Urinary bladder (tissue), 3 donors: ENCODE measurements at regions not wholly inside any gene's neighbourhood (a gene's known extent, or its start where the extent isn't known, plus 50 kb on each side); places are given as distances from the start of the nearest gene placed in this dataset.

ENCODE experiments used
- DNase-seq: peaks from one replicate; pipeline ENCODE4 v3.0.0-alpha.2; 2015; ENCODE audit errors: extremely low spot score
- H3K27ac ChIP-seq: one replicate; pipeline ENCODE4 v1.5.1; 2013; ENCODE audit warnings: low read depth, mild to moderate bottlenecking, moderate library complexity
- H3K36me3 ChIP-seq: one replicate; pipeline ENCODE4 v1.6.1; 2013; ENCODE audit warnings: mild to moderate bottlenecking, moderate library complexity; ENCODE audit not compliant: insufficient read depth
- H3K4me1 ChIP-seq: one replicate; pipeline ENCODE4 v1.6.1; 2013; ENCODE audit warnings: mild to moderate bottlenecking, moderate library complexity; ENCODE audit not compliant: insufficient read depth
- H3K4me3 ChIP-seq: one replicate; pipeline ENCODE4 v1.5.1; 2013; ENCODE audit warnings: low read depth, low read length
- WGBS: extraction: QIAGEN DNeasy Blood & Tissue Kit; methylation state at CpG from one replicate; pipeline ENCODE4 v1.1.7; 2013; 5-methylcytosine and 5-hydroxymethylcytosine counted together
- donor health status: healthy with polysubstance abuse.
- donor health status: healthy.

DNA sequence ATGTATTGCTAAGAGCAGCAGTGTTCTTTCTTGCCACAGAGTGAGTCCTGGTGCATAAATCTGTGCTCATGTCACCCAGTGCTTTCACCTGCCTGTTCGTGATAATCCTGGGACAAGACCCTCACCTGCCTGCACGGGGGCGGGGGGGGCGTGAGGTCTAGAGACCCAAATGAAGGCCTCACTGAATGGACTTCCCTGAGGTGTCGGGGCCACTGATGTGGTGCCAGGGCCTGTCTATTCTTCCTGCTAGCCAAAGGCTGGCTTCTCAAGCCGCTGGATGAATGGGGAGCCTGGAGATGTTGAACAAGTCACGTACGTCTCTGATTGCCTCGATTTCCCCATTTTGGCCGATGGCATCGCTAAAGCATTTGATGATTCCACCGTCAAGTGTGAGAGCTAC is 118.8 kb upstream of the IRF2BP2 start:
- Histone ChIP-seq H3K4me3 (no peak overlapping the region), H3K27ac (no peak overlapping the region), H3K36me3 (no peaks in the 10 kb centered on the region), H3K4me1 (no peaks in the 10 kb centered on the region)
- DNase-seq, result no peak
- WGBS, result 96% methylated on average over 12 of the region's 12 CpGs

DNA sequence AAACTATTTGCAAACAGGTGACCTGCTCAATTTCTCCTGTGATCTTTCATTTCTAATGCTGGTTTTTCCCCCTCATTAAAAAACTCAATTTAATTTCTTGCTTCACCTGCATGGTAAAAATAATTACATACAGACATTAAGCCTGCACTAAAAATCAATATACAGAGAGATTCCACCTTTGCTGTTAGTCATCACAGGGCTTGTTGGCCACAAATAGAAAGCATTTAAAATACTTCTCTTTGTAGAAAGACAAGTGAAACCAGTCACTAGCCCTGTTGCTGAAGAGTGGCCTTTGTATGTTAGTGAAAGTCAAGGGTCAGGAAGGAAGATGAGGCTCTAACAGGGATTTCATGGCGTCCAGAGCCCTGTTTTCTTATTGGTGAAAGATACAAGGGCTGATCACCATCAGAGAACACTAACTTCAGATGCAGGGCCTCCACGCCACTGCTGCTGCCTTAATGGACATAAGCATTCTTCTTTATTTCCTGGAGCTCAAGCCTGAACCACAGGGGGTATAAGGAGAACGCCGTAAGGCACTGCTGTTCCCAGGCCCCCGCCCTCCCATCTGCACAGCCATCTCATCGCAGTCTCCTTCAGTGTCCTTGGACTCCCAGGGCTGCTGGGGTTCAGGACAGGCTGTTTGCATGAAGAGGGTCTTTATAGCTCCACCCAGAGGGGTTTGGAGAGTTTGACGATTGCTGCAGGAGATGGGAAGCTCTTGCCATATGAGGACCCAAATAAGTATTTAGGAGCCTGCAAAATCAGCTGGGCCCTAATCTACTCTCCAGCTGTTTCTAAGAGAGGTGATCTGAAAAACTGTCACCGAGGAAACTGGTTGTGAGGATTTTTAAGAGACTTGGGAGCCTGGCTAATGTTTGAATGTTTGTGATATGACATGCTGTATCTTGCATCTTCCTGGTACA is 117.3 kb upstream of the IRF2BP2 start:
- Histone ChIP-seq H3K36me3 (no peaks in the 10 kb centered on the region), H3K27ac (peak overlapping the region; percentile 72), H3K4me1 (no peaks in the 10 kb centered on the region), H3K4me3 (no peak overlapping the region)
- DNase-seq, result no peak
- WGBS, result 57% methylated on average over 8 of the region's 8 CpGs

DNA sequence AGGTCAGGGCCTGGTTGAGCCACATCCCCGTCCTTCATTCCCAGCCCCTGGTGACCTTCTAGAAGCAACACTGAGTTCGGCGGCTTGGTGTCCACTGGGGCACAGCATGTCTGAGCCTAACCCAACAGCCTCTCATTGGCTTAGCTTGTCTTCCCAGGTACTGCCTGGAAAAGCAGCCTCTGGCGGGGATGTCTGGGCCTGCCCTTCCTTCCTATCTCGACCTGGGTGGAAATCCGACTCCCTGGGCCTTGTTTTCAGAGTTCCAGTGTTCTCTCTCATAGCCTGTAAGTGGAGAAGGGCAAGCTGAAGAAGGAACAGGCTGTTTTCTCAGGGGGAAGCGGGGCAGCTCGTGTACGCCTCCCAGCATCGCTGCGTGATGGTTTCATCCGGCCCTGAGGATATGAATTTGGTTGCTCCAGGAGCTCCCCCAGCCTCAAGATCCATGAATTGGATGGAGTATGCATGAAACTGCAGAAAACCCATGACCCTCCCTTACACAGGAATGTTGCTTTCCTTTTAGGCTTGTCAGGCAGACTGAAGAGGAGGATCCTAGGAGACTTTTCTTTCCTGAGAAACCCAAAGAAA is 116.5 kb upstream of the IRF2BP2 start:
- Histone ChIP-seq H3K4me3 (no peak overlapping the region), H3K36me3 (no peaks in the 10 kb centered on the region), H3K4me1 (no peaks in the 10 kb centered on the region), H3K27ac (peak overlapping the region; percentile 72)
- 55% methylated on average over 12 of the region's 12 CpGs for WGBS
- no peak for DNase-seq

DNA sequence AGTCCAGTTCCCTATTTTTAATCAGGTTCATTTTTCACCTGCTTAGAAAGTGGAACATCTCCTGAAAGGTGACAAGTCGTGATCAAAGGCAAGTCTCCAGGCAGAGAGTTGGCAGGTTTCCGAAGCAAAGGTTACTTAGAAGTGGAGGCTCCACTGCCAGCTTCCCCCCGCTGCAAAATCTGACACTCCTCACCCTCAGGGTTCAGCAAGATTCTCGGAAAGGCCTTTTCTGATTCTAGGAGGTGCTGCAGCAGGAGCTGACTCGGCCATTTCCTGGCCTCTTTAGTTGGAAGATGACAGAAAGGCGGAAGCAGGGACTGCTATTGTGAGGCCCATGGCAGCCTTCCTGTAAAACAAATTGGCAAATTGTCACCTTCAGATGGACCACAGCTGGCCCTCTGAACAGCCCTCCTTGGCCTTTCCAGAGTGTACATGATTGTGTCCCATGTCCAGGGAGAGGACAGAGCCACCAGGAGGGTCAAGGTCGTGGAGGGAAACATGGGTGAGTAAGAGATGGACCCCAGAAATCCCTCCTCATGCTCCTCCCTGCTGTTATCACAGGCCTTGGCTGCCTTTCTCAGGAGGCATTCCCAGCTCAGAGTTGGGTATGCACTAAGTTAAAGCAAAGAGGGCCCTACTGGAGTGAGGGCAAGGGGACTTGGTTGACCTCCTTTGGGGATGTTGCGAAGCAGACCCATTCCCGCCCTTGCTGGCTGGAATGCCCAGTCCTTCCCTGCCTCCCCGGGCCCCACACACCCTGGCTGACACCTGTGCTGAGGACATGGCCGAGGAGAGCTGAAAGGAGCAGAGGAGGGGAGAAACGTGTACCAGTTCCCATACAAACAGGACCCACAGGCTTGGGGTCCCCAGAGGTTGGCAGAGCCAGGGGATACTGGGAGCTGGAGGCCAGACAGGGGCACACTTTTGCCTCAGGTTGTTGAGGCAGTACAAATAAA is 115.5 kb upstream of the IRF2BP2 start:
- Histone ChIP-seq H3K4me3 (no peak overlapping the region), H3K36me3 (no peaks in the 10 kb centered on the region), H3K4me1 (no peaks in the 10 kb centered on the region), H3K27ac (peak overlapping the region; percentile 93)
- DNase-seq, result no peak
- 45% methylated on average over 12 of the region's 12 CpGs for WGBS

DNA sequence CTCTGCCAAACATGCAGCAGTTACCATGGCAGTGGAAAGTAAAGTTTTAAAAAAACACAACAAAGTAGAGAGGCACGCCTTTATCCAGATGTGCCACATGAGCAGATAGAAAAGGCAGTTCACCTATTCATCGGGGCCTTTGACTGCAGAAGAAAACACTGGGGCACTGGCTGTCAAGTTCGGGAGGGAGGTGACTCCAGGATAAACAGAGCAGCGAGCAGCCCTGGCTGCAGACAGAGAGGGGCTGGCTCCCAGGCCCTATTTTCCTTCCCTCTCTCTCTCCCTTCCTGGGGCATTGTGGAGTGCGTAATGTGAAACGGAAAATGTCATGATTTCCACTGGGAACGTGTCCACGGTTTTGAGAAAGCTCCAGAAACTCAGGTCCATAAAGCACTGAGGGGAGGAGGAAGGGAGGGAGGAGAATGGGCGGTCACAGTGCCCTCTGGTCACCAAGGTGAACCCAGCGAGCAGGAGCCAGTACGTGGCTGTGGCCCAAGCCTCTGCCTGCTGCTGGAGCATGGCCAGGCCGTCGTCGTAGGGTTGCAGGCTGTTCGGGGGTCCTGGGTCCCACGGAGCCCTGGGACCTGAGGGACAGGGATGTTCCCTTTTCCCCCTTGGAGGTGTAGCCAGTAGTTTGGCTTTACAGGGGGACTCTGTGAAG is 114.7 kb upstream of the IRF2BP2 start:
- Histone ChIP-seq H3K4me1 (no peaks in the 10 kb centered on the region), H3K27ac (peak overlapping the region; percentile 93), H3K36me3 (no peaks in the 10 kb centered on the region), H3K4me3 (no peak overlapping the region)
- 2% methylated on average over 16 of the region's 16 CpGs for WGBS
- DNase-seq, result no peak

DNA sequence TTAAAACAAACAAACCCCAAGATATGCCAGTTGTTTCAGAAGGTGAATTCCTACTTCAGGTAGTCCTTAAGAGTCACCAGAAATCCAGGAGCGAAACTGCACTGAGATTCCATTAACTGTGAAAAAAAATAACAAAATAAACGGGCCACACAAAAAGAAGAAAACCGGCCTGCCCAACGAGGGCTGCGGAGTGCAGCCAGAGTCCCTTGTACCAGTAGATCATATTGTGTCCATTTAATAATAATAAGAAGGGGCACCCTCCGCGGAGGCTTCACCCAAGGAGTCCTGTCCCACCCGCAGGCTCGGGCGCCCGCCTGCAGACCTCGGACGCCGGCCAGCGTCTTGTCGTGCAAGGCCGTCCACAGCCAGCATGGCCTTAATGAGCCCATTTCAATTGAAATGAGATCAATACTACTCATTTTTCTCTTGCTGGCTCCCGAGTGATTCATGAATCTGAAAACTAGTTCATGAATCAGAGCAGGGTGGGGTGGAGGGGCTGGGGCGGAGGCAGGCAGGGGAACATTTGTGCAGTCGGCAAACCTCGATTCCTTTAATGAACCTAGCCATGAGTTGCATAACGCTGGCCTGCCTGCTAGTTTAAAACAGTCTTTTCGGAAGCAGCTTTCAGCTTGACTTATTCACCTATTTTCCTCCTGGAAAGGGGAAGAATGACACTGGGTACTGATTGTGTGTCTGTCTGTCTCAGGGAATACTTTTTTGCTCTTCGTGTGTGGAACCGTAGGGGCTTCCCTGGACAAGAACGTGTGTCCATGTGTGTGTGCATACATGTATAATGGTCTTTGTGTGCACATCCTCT is 113.1 kb upstream of the IRF2BP2 start:
- H3K4me1 ChIP-seq, result no peaks in the 10 kb centered on the region
- peak overlapping the region; percentile 84 for H3K27ac ChIP-seq
- no peak overlapping the region for H3K4me3 ChIP-seq
- WGBS, result 29% methylated on average over 26 of the region's 26 CpGs
- H3K36me3 ChIP-seq, result no peaks in the 10 kb centered on the region
- DNase-seq, result no peak

DNA sequence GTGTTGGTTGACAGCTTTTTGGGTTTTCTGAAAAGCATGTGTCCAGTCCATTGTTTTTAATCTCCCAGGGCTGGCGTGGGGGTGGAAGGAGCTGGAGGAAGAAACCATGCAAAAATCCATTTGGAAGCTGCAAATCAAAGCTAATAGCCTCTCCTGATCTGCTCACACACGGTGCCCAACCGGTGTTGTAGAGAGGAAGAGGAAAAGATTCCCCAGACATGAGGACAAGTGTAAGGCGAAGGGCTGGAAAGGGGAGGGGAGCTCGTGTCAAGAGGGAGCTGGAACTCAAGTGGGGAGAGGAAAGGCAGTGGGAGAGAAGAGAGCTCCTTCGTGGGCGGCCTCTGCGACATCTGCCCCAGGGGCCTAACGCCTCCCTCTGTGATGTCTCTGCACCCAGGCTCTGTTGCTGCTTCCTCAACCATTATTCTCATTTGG is 112.3 kb upstream of the IRF2BP2 start:
- H3K4me1 ChIP-seq, result no peaks in the 10 kb centered on the region
- peak overlapping the region; percentile 84 for H3K27ac ChIP-seq
- no peaks in the 10 kb centered on the region for H3K36me3 ChIP-seq
- WGBS, result 19% methylated on average over 9 of the region's 9 CpGs
- H3K4me3 ChIP-seq, result no peak overlapping the region
- DNase-seq, result no peak

DNA sequence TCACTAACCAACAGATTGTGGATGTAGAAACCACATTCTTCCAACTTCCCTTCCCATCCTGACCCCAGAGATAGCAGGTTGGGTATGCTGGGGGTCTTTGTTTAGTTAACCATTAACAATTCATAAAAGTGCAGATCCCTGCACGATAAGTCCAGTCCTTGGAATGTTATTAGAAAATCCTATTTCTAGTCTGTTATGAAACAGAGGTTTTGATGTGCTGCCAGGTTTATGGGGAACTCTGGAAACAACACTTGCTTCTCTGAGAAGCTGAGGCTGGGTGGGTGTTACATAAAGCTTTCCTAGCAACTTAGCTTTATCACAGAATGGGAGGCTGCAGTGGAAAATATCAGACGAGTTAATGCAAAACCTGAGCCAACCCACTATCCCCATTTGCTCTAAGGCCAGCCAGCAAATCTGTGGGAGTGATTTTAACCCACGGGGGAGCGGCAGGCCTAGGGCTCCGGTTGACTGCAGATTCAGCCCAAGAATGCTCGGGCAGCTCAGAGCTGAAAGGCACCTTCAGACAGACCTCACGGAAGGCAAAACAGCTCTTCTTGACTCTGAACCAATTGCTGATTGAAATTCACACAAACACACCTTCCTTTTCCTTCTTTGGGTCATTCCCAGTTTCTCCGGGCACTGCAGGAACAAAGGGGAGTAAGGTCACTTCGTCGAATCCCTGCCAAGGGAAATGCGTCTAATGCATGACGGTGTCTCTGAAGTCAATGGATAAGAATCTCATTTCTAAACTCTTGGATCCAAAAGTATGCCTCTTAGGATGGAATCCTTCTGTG is 111.7 kb upstream of the IRF2BP2 start:
- Histone ChIP-seq H3K4me3 (no peak overlapping the region), H3K4me1 (no peaks in the 10 kb centered on the region), H3K27ac (peak overlapping the region; percentile 91), H3K36me3 (no peaks in the 10 kb centered on the region)
- WGBS, result 13% methylated on average over 12 of the region's 12 CpGs
- peak; percentile 90 for DNase-seq

DNA sequence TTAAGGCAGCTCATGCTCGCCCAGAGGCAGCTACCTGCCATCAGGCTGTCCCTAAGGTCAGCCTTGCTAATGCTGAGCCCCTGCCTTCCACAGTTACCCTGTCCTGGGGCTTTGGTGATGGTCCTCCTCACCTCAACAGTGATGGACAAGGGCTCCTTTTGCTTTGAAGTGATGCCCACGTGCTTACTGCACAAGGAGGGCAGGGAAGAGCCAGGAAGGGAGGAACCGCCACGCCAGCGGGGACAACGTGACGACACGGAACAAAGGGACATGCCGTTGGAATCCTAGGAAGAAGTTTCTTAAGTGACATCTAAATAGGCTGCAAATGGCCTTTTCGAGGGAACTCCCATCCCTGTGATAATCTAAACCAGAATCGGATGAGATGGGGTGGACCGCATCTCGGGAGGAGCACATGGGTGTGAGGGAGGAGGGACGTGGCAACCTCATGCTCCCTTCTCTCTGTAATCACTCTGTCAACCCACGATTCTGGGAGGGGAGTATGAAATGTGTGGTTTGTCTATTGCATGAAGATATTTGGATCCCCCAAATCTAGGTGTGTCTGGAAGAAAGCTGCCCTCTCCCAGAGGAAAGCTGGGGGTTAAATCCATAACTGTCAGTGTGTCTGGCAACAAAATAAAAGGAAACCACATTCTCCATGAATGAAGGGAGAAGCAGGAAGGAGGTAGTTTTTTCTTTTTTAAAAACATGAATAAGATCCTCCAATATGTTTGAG is 110.9 kb upstream of the IRF2BP2 start:
- Histone ChIP-seq H3K4me3 (no peak overlapping the region), H3K4me1 (no peaks in the 10 kb centered on the region), H3K27ac (peak overlapping the region; percentile 91), H3K36me3 (no peaks in the 10 kb centered on the region)
- 54% methylated on average over 15 of the region's 15 CpGs for WGBS
- no peak for DNase-seq

DNA sequence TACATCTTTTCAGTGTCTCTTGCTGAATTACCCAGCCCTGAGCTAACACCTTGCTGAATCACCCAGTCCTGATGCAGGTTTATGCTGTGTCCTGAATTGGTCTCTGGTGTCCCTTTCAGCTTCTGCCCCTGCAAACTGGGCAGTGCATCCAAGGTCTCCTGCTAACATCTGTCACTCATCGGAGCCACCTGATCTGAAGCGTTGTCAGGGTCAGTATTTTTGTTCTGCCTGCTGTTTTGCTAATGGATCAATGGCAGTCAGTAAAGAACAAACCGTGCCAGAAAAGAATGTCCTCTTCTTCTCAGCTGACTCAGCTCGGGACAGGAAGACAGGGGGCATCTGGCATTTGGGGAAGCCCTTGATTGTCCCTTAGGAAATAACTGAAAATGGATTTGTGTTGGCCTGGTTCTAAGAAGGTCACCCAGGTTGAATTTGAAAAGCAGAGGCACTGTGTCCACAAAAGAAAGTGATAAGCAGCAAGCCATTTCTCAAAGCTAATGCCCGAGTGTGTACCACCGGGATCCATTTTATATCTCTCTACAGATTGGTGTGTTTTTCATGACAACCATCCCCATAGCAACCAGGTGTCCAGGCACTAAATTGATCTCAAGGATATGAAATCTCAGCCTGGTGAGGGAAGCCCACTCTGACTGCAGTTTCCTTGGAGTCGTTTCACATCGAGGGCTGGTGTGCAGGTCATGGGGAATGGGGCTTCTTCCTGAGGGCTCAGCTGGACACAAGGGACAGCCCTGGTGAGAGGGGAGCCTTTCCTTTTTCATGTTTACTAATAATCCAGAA is 109.7 kb upstream of the IRF2BP2 start:
- DNase-seq, result no peak
- no peaks in the 10 kb centered on the region for H3K36me3 ChIP-seq
- H3K4me3 ChIP-seq, result no peak overlapping the region
- 77% methylated on average over 8 of the region's 8 CpGs for WGBS
- no peak overlapping the region for H3K27ac ChIP-seq
- no peaks in the 10 kb centered on the region for H3K4me1 ChIP-seq
